CD4-positive, alpha-beta memory T cell (primary cell): ENCODE measurements at regions not wholly inside any gene's neighbourhood (a gene's known extent, or its start where the extent isn't known, plus 50 kb on each side); places are given as distances from the start of the nearest gene placed in this dataset.
A peak's percentile ranks its signal among the peaks of the same experiment; 100 is the strongest.

Source experiments
- CTCF ChIA-PET: fragments of 350-600 bp; sonication (Branson Sonifier 250); formaldehyde crosslinking; loops from one replicate; lab custom pipeline; 2021; ENCODE audit warnings: inconsistent platforms; ENCODE audit not compliant: partially characterized antibody; lab: Charles Lee
- POLR2A ChIA-PET: fragments of 350-600 bp; sonication (Branson Sonifier 250); formaldehyde crosslinking; loops from one replicate; lab custom pipeline; 2021; ENCODE audit not compliant: partially characterized antibody; lab: Charles Lee
- DNase-seq, 5 donors: peaks; one replicate each; pipeline versions ENCODE4 v3.0.0 to v3.0.0-alpha.2; 2020 to 2022; ENCODE audit warnings: mixed read lengths in 1 of 5
- H3K27ac ChIP-seq: one replicate; pipeline ENCODE4 v1.7.0; 2013; ENCODE audit warnings: low read depth, low read length
- H3K27me3 ChIP-seq: 2 replicates; pipeline ENCODE4 v1.7.0; 2013; ENCODE audit warnings: mild to moderate bottlenecking, low read length, moderate library complexity; ENCODE audit not compliant: insufficient read depth
- H3K36me3 ChIP-seq: 2 replicates; pipeline ENCODE4 v1.7.0; 2013; ENCODE audit warnings: mild to moderate bottlenecking, low read length, moderate library complexity; ENCODE audit not compliant: insufficient read depth
- H3K4me1 ChIP-seq: 2 replicates; pipeline ENCODE4 v1.7.0; 2013; ENCODE audit warnings: mild to moderate bottlenecking, low read length, moderate library complexity; ENCODE audit not compliant: insufficient read depth
- H3K4me3 ChIP-seq, 2 donors: one replicate each; pipeline ENCODE4 v1.7.0; 2013; ENCODE audit warnings: low read length in 2 of 2, mild to moderate bottlenecking in 1 of 2
- H3K9me3 ChIP-seq, 2 donors: one replicate each; pipeline ENCODE4 v1.7.0; 2013; ENCODE audit warnings: low read length in 2 of 2, control low read depth in 1 of 2; ENCODE audit not compliant: control insufficient read depth in 1 of 2
- H3K27ac Mint-ChIP-seq, 7 donors: one replicate each; pipeline ENCODE4 v1.8.0; 2020 to 2021; ENCODE audit warnings: mixed read lengths in 7 of 7, mild to moderate bottlenecking in 6 of 7, inconsistent platforms in 3 of 7, moderate library complexity in 3 of 7
- H3K27me3 Mint-ChIP-seq, 2 donors: one replicate each; pipeline ENCODE4 v1.8.0; 2020 to 2021; ENCODE audit warnings: mixed read lengths in 2 of 2
- H3K36me3 Mint-ChIP-seq, 2 donors: one replicate each; pipeline ENCODE4 v1.8.0; 2020 to 2021; ENCODE audit warnings: mixed read lengths in 2 of 2, inconsistent platforms in 1 of 2, mild to moderate bottlenecking in 1 of 2
- H3K4me1 Mint-ChIP-seq, 4 donors: one replicate each; pipeline ENCODE4 v1.8.0; 2020 to 2021; ENCODE audit warnings: mixed read lengths in 4 of 4, mild to moderate bottlenecking in 1 of 4
- H3K4me3 Mint-ChIP-seq, 8 donors: one replicate each; pipeline ENCODE4 v1.8.0; 2020 to 2021; ENCODE audit warnings: mixed read lengths in 8 of 8, mild to moderate bottlenecking in 7 of 8, moderate library complexity in 6 of 8, inconsistent platforms in 3 of 8
- H3K9me3 Mint-ChIP-seq, 8 donors: one replicate each; pipeline ENCODE4 v1.8.0; 2020 to 2021; ENCODE audit warnings: mixed read lengths in 8 of 8, mild to moderate bottlenecking in 5 of 8, inconsistent platforms in 3 of 8, moderate library complexity in 1 of 8
- intact Hi-C: fragments of 100-400 bp; cut with micrococcal nuclease; formaldehyde crosslinking; loops from one replicate; pipeline ENCODE4 v1.15.1; 2023

- peaks cover 31 to 45% (median 44%) of the 10 kb centered on the region in 4 donors for H3K4me1 Mint-ChIP-seq
- H3K27me3 Mint-ChIP-seq, result peaks cover 0 to 2% of the 10 kb centered on the region in 2 donors
- no peaks in the 10 kb centered on the region for H3K27me3 ChIP-seq
- CTCF ChIA-PET, result interaction anchor here (1.0 to 3.0 kb wide), 7 partner anchors 9 to 90 kb away, joined by 3 to 9 read pairs (median 3); no protein-coding TSS in a partner anchor
- H3K4me3 Mint-ChIP-seq, result peak overlapping the region in 2 of 8 donors; percentile 2 to 58
- no peaks in the 10 kb centered on the region for H3K36me3 Mint-ChIP-seq
- H3K4me3 ChIP-seq, result no peak overlapping the region
- peaks cover 44% of the 10 kb centered on the region for H3K4me1 ChIP-seq
- H3K9me3 ChIP-seq, result no peaks in the 10 kb centered on the region
- POLR2A ChIA-PET, result no interaction called here
- H3K27ac ChIP-seq, result no peak overlapping the region
- H3K27ac Mint-ChIP-seq, result peak overlapping the region in 4 of 7 donors; percentile 4 to 88 (median 63)
- DNase-seq, result no peak
- no peaks in the 10 kb centered on the region for H3K36me3 ChIP-seq
- intact Hi-C loops, result no loop called here
- no peaks in the 10 kb centered on the region for H3K9me3 Mint-ChIP-seq
Observed at GRCh38 chr6:41438746-41439145, 103.3 kb downstream of the NCR2 start.

- POLR2A ChIA-PET, result interaction anchor here (1.0 kb wide), 1 partner anchor 11 kb away, joined by 3 read pairs; no protein-coding TSS in a partner anchor
- no peak overlapping the region for H3K27ac ChIP-seq
- H3K27me3 Mint-ChIP-seq, result peaks cover 2 to 7% of the 10 kb centered on the region in 2 donors
Observed at GRCh38 chr6:41439524-41440418, 104.4 kb downstream of the NCR2 start.

GRCh38 chr6:41440958-41441357 is 105.2 kb upstream of the FOXP4 start:
- Histone ChIP-seq H3K4me1 (peaks cover 44% of the 10 kb centered on the region), H3K4me3 (no peak overlapping the region), H3K27me3 (no peaks in the 10 kb centered on the region), H3K9me3 (no peaks in the 10 kb centered on the region), H3K27ac (no peak overlapping the region), H3K36me3 (no peaks in the 10 kb centered on the region)
- Mint-ChIP-seq H3K4me3 (peak overlapping the region in 7 of 8 donors; percentile 50 to 86 (median 73)), H3K27me3 (peaks cover 2 to 9% of the 10 kb centered on the region in 2 donors), H3K27ac (peak overlapping the region in 5 of 7 donors; percentile 59 to 92 (median 75)), H3K9me3 (no peaks in the 10 kb centered on the region), H3K4me1 (peaks cover 31 to 51% (median 46%) of the 10 kb centered on the region in 4 donors), H3K36me3 (no peaks in the 10 kb centered on the region)
- intact Hi-C loops, result no loop called here
- CTCF ChIA-PET, result interaction anchor here (3.0 kb wide), 1 partner anchor 17 kb away, joined by 9 read pairs; no protein-coding TSS in a partner anchor
- no peak for DNase-seq
- POLR2A ChIA-PET, result no interaction called here

More at GRCh38 chr6:41439524-41440418, 104.4 kb downstream of the NCR2 start:
- Histone ChIP-seq H3K36me3 (no peaks in the 10 kb centered on the region), H3K4me3 (no peak overlapping the region), H3K27me3 (no peaks in the 10 kb centered on the region), H3K4me1 (peaks cover 44% of the 10 kb centered on the region), H3K9me3 (no peaks in the 10 kb centered on the region)
- Mint-ChIP-seq H3K4me1 (peaks cover 31 to 51% (median 47%) of the 10 kb centered on the region in 4 donors), H3K9me3 (no peaks in the 10 kb centered on the region), H3K36me3 (no peaks in the 10 kb centered on the region), H3K4me3 (peak overlapping the region in 7 of 8 donors; percentile 51 to 86 (median 61)), H3K27ac (peak overlapping the region; percentile 4 to 89 (median 71))
- CTCF ChIA-PET, result interaction anchor here (1.0 to 3.0 kb wide), 7 partner anchors 8 to 89 kb away, joined by 3 to 9 read pairs (median 3); no protein-coding TSS in a partner anchor
- DNase-seq, result peak; percentile 34 to 57 (median 38)
- intact Hi-C loops, result no loop called here

- H3K4me3 Mint-ChIP-seq, result peak overlapping the region in 7 of 8 donors; percentile 57 to 86 (median 73)
- DNase-seq, result peak in 2 of 5 donors; percentile 22 to 24
- Histone ChIP-seq H3K36me3 (no peaks in the 10 kb centered on the region), H3K9me3 (no peaks in the 10 kb centered on the region), H3K27me3 (no peaks in the 10 kb centered on the region), H3K27ac (peak overlapping the region; percentile 3), H3K4me1 (peaks cover 44% of the 10 kb centered on the region), H3K4me3 (no peak overlapping the region)
- peaks cover 31 to 51% (median 46%) of the 10 kb centered on the region in 4 donors for H3K4me1 Mint-ChIP-seq
- no peaks in the 10 kb centered on the region for H3K9me3 Mint-ChIP-seq
- H3K27me3 Mint-ChIP-seq, result peaks cover 2 to 9% of the 10 kb centered on the region in 2 donors
- peak overlapping the region; percentile 38 to 92 (median 83) for H3K27ac Mint-ChIP-seq
- H3K36me3 Mint-ChIP-seq, result no peaks in the 10 kb centered on the region
- ChIA-PET POLR2A (no interaction called here), CTCF (interaction anchor here (0.8 to 3.2 kb wide), 4 partner anchors 10 to 103 kb away, joined by 3 to 21 read pairs (median 4); no protein-coding TSS in a partner anchor)
- intact Hi-C loops, result no loop called here
Observed at GRCh38 chr6:41441598-41442351, 104.4 kb upstream of the FOXP4 start.

- no peaks in the 10 kb centered on the region for H3K9me3 Mint-ChIP-seq
- no peaks in the 10 kb centered on the region for H3K27me3 ChIP-seq
- H3K27me3 Mint-ChIP-seq, result peaks cover 2 to 9% of the 10 kb centered on the region in 2 donors
- H3K4me3 Mint-ChIP-seq, result peak overlapping the region in 7 of 8 donors; percentile 9 to 73 (median 65)
- peak overlapping the region in 4 of 7 donors; percentile 35 to 70 (median 64) for H3K27ac Mint-ChIP-seq
- H3K36me3 ChIP-seq, result no peaks in the 10 kb centered on the region
- no peaks in the 10 kb centered on the region for H3K9me3 ChIP-seq
- no peaks in the 10 kb centered on the region for H3K36me3 Mint-ChIP-seq
- H3K27ac ChIP-seq, result no peak overlapping the region
- ChIA-PET POLR2A (no interaction called here), CTCF (interaction anchor here (0.8 to 3.2 kb wide), 5 partner anchors 11 to 160 kb away, joined by 3 to 21 read pairs (median 3); no protein-coding TSS in a partner anchor)
- H3K4me3 ChIP-seq, result no peak overlapping the region
- no peak for DNase-seq
- peaks cover 31 to 51% (median 46%) of the 10 kb centered on the region in 4 donors for H3K4me1 Mint-ChIP-seq
- intact Hi-C loops, result no loop called here
- H3K4me1 ChIP-seq, result peaks cover 44% of the 10 kb centered on the region
Observed at GRCh38 chr6:41442352-41442672, 103.9 kb upstream of the FOXP4 start.

- POLR2A ChIA-PET, result no interaction called here
- Histone ChIP-seq H3K9me3 (no peaks in the 10 kb centered on the region), H3K4me1 (peaks cover 44% of the 10 kb centered on the region), H3K4me3 (no peak overlapping the region), H3K36me3 (no peaks in the 10 kb centered on the region), H3K27ac (no peak overlapping the region), H3K27me3 (no peaks in the 10 kb centered on the region)
- CTCF ChIA-PET, result interaction anchor here (0.6 to 3.2 kb wide), 5 partner anchors 12 to 1721 kb away, joined by 3 to 21 read pairs (median 3); no protein-coding TSS in a partner anchor
- Mint-ChIP-seq H3K4me3 (peak overlapping the region in 5 of 8 donors; percentile 20 to 73 (median 65)), H3K9me3 (no peaks in the 10 kb centered on the region), H3K27me3 (peaks cover 2 to 9% of the 10 kb centered on the region in 2 donors), H3K36me3 (no peaks in the 10 kb centered on the region), H3K4me1 (peaks cover 31 to 51% (median 45%) of the 10 kb centered on the region in 4 donors), H3K27ac (peak overlapping the region in 5 of 7 donors; percentile 22 to 70 (median 61))
- intact Hi-C loops, result no loop called here
- no peak for DNase-seq
Observed at GRCh38 chr6:41442800-41443501, 103.2 kb upstream of the FOXP4 start.
